MCF 10A (cell line): ENCODE measurements at regions not wholly inside any gene's neighbourhood (a gene's known extent, or its start where the extent isn't known, plus 50 kb on each side); places are given as distances from the start of the nearest gene placed in this dataset.

Experiments used
- BruUV-seq: library from RNA; stranded (reverse); fragments of 400-500 nt; replicated peaks from 2 replicates; lab custom pipeline; 2021; lab: Mats Ljungman, UMichigan
- CTCF ChIA-PET: fragments of 300-600 bp; sonication (Branson Sonifier 250); formaldehyde crosslinking; extraction: SDS; loops from one replicate; lab custom pipeline; 2021; ENCODE audit warnings: antibody characterized with exemption, inconsistent platforms; lab: Yijun Ruan, JAX
- POLR2A ChIA-PET: fragments of 300-600, 350-650 bp; sonication (Branson Sonifier 250); formaldehyde crosslinking; extraction: SDS; loops from one replicate; lab custom pipeline; 2020; ENCODE audit warnings: antibody characterized with exemption, inconsistent platforms; lab: Yijun Ruan, JAX
- DNase-seq: peaks from one replicate; pipeline ENCODE4 v3.0.0-alpha.2; 2018; ENCODE audit not compliant: unreplicated experiment
- H3K27ac Mint-ChIP-seq: one replicate; pipeline ENCODE4 v1.8.0; 2022; ENCODE audit warnings: mild to moderate bottlenecking, low read depth, mixed read lengths; ENCODE audit not compliant: unreplicated experiment
- H3K27me3 Mint-ChIP-seq: one replicate; pipeline ENCODE4 v1.8.0; 2022; ENCODE audit warnings: mixed read lengths; ENCODE audit not compliant: insufficient read depth, unreplicated experiment
- H3K36me3 Mint-ChIP-seq: one replicate; pipeline ENCODE4 v1.8.0; 2022; ENCODE audit warnings: mild to moderate bottlenecking, moderate library complexity, mixed read lengths; ENCODE audit not compliant: insufficient read depth, unreplicated experiment
- H3K4me1 Mint-ChIP-seq: one replicate; pipeline ENCODE4 v1.8.0; 2022; ENCODE audit warnings: mixed read lengths; ENCODE audit not compliant: insufficient read depth, unreplicated experiment
- H3K4me3 Mint-ChIP-seq: one replicate; pipeline ENCODE4 v1.8.0; 2022; ENCODE audit warnings: mild to moderate bottlenecking, moderate library complexity, mixed read lengths; ENCODE audit not compliant: unreplicated experiment
- H3K9me3 Mint-ChIP-seq: one replicate; pipeline ENCODE4 v1.8.0; 2022; ENCODE audit warnings: mixed read lengths; ENCODE audit not compliant: unreplicated experiment
- intact Hi-C: fragments of 100-400 bp; cut with micrococcal nuclease; formaldehyde crosslinking; loops from 2 replicates; pipeline ENCODE4 v1.14.1; 2022
- TF ChIP-seq, protein P1 (sequence below): fragments of 200-600 bp; IDR thresholded peaks from one replicate; pipeline ENCODE4 v1.8.0; 2022; ENCODE audit warnings: antibody characterized with exemption, mild to moderate bottlenecking; ENCODE audit not compliant: unreplicated experiment

GRCh38 chrX:30414144-30414543 is 105.0 kb upstream of the NR0B1 start:
- intact Hi-C loops = no loop called here
- peaks cover 8% of the 10 kb centered on the region for H3K4me1 Mint-ChIP-seq
- H3K27me3 Mint-ChIP-seq = peaks cover 45% of the 10 kb centered on the region
- CTCF ChIA-PET = no interaction called here
- TF ChIP-seq, protein P1, sequence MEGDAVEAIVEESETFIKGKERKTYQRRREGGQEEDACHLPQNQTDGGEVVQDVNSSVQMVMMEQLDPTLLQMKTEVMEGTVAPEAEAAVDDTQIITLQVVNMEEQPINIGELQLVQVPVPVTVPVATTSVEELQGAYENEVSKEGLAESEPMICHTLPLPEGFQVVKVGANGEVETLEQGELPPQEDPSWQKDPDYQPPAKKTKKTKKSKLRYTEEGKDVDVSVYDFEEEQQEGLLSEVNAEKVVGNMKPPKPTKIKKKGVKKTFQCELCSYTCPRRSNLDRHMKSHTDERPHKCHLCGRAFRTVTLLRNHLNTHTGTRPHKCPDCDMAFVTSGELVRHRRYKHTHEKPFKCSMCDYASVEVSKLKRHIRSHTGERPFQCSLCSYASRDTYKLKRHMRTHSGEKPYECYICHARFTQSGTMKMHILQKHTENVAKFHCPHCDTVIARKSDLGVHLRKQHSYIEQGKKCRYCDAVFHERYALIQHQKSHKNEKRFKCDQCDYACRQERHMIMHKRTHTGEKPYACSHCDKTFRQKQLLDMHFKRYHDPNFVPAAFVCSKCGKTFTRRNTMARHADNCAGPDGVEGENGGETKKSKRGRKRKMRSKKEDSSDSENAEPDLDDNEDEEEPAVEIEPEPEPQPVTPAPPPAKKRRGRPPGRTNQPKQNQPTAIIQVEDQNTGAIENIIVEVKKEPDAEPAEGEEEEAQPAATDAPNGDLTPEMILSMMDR = no peak
- H3K9me3 Mint-ChIP-seq = no peaks in the 10 kb centered on the region
- BruUV-seq = no TSS peak
- no peaks in the 10 kb centered on the region for H3K36me3 Mint-ChIP-seq
- no peak for DNase-seq
- no peak overlapping the region for H3K27ac Mint-ChIP-seq
- POLR2A ChIA-PET = no interaction called here
- H3K4me3 Mint-ChIP-seq = no peak overlapping the region

DNA sequence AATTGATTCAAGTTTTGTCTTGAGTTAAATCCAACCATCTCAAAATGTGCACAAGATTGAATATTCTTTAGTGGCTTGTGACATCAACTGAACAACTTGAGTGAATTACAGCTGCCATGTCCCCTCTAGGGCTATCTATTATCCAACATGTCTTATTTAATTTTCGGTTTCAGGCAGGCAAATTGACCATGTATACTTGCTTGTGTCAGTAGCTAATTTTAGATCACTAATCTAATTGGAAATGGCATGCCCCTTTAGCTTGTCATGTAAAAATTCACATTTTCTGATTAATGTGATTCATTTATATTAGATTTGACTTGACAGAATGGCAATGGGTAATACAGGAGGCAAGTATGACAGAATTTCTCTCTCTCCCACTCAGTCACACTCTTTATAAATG is 93.2 kb upstream of the NR0B1 start:
- TF ChIP-seq, protein P1 = no peak

GRCh38 chrX:30388325-30388724 is 79.1 kb upstream of the NR0B1 start:
- Mint-ChIP-seq H3K27ac (no peak overlapping the region), H3K4me1 (no peaks in the 10 kb centered on the region), H3K27me3 (peaks cover 57% of the 10 kb centered on the region), H3K9me3 (peaks cover 7% of the 10 kb centered on the region), H3K4me3 (no peak overlapping the region), H3K36me3 (no peaks in the 10 kb centered on the region)
- no peak for DNase-seq
- ChIA-PET CTCF (no interaction called here), POLR2A (interaction anchor here (1.2 kb wide), 1 partner anchor 10 kb away, joined by 3 read pairs; no protein-coding TSS in a partner anchor)
- intact Hi-C loops = no loop called here
- no TSS peak for BruUV-seq
- TF ChIP-seq, protein P1 = no peak

More for the DNA sequence above, 93.2 kb upstream of the NR0B1 start:
- no peak overlapping the region for H3K27ac Mint-ChIP-seq
- BruUV-seq = no TSS peak
- H3K9me3 Mint-ChIP-seq = no peaks in the 10 kb centered on the region
- POLR2A ChIA-PET = no interaction called here
- no peaks in the 10 kb centered on the region for H3K4me1 Mint-ChIP-seq
- peaks cover 20% of the 10 kb centered on the region for H3K27me3 Mint-ChIP-seq
- H3K36me3 Mint-ChIP-seq = no peaks in the 10 kb centered on the region
- H3K4me3 Mint-ChIP-seq = no peak overlapping the region
- intact Hi-C loops = no loop called here
- CTCF ChIA-PET = interaction anchor here (0.8 kb wide), 1 partner anchor 34 kb away, joined by 3 read pairs; no protein-coding TSS in a partner anchor
- no peak for DNase-seq

GRCh38 chrX:30373951-30374350 is 64.8 kb upstream of the NR0B1 start:
- Mint-ChIP-seq H3K4me3 (no peak overlapping the region), H3K9me3 (no peaks in the 10 kb centered on the region), H3K27ac (no peak overlapping the region), H3K4me1 (no peaks in the 10 kb centered on the region), H3K36me3 (no peaks in the 10 kb centered on the region), H3K27me3 (peaks cover 53% of the 10 kb centered on the region)
- intact Hi-C loops = no loop called here
- ChIA-PET CTCF (no interaction called here), POLR2A (interaction anchor here (0.6 kb wide), 1 partner anchor 18 kb away, joined by 4 read pairs; no protein-coding TSS in a partner anchor)
- BruUV-seq = no TSS peak
- TF ChIP-seq, protein P1 = no peak
- DNase-seq = no peak
